ENCODE measurements at regions not wholly inside any gene's neighbourhood (a gene's known extent, or its start where the extent isn't known, plus 50 kb on each side); places are given as distances from the start of the nearest gene placed in this dataset.

GRCh38 chr10:105758209-105758998 lies 1117.3 kb downstream of the SORCS3 start:
- Histone ChIP-seq H3K4me1 (ENCODE audit: control insufficient read depth, extremely low read depth, insufficient read depth, low read length) (no peaks in the 10 kb centered on the region), H3K27ac (ENCODE audit: insufficient read depth, low read depth, low read length) (no peak overlapping the region), H3K27me3 (ENCODE audit: control insufficient read depth in 2 of 2, insufficient read depth in 2 of 2, low read length in 2 of 2) (no peaks in the 10 kb centered on the region), H3K9me3 (replicated peaks; ENCODE audit: control insufficient read depth, insufficient read depth, low read length) (peaks cover 2% of the 10 kb centered on the region), H3K4me3 (replicated peaks in 1 of 3; ENCODE audit: insufficient read depth in 1 of 3, low read depth in 1 of 3, low read length in 3 of 3) (no peak overlapping the region), H3K36me3 (ENCODE audit: control insufficient read depth in 2 of 2, extremely low read depth in 1 of 2, insufficient read depth in 2 of 2, low read length in 2 of 2) (no peaks in the 10 kb centered on the region), H3K9me1 (replicated peaks; ENCODE audit: control insufficient read depth, extremely low read depth, insufficient read depth, low read length) (no peaks in the 10 kb centered on the region), H3K79me2 (ENCODE audit: control insufficient read depth, insufficient read depth, low read length) (no peaks in the 10 kb centered on the region), H3K4me2 (ENCODE audit: insufficient read depth, low read length) (no peak overlapping the region), H2AFZ (ENCODE audit: low read depth, low read length) (no peak overlapping the region), H4K20me1 (replicated peaks; ENCODE audit: control insufficient read depth, extremely low read depth, insufficient read depth, low read length) (no peaks in the 10 kb centered on the region), H3K9ac (replicated peaks; ENCODE audit: extremely low read depth, insufficient read depth, low read length) (no peak overlapping the region)
- BruUV-seq (replicated peaks) = no TSS peak
- DNase-seq (ENCODE audit: low read depth, low spot score) (no peak), FAIRE-seq (no peak)
- no peak for TF ChIP-seq GATA2 (IDR thresholded peaks at IDR 0.05; ENCODE audit: insufficient read depth, insufficient read length, low read depth, low read length)
- TF ChIP-seq POLR2AphosphoS5 (IDR thresholded peaks at IDR 0.05; ENCODE audit: insufficient read depth, low read depth, low read length) = no peak
- ChIA-PET CTCF (no interaction called here), POLR2A (no interaction called here)
- intact Hi-C loops (cut with micrococcal nuclease) (no loop called here), dilution Hi-C loops (cut with MboI; ENCODE audit: extremely low pct_ligation_motif_present, low sequenced_read_pairs) (no loop called here)

GRCh38 chr10:105757302-105757701 lies 1116.2 kb downstream of the SORCS3 start:
- H3K27ac ChIP-seq (ENCODE audit: insufficient read depth, low read depth, low read length) = no peak overlapping the region
- POLR2A ChIA-PET = no interaction called here
- no peaks in the 10 kb centered on the region for H3K27me3 ChIP-seq (ENCODE audit: control insufficient read depth in 2 of 2, insufficient read depth in 2 of 2, low read length in 2 of 2)
- FAIRE-seq (no peak), DNase-seq (ENCODE audit: low read depth, low spot score) (no peak)
- no peak overlapping the region for H2AFZ ChIP-seq (ENCODE audit: low read depth, low read length)
- H3K4me1 ChIP-seq (ENCODE audit: control insufficient read depth, extremely low read depth, insufficient read depth, low read length) = no peaks in the 10 kb centered on the region
- intact Hi-C loops (cut with micrococcal nuclease) (no loop called here), dilution Hi-C loops (cut with MboI; ENCODE audit: extremely low pct_ligation_motif_present, low sequenced_read_pairs) (no loop called here)
- H3K9ac ChIP-seq (replicated peaks; ENCODE audit: extremely low read depth, insufficient read depth, low read length) = no peak overlapping the region
- no peak overlapping the region for H3K4me2 ChIP-seq (ENCODE audit: insufficient read depth, low read length)
- no peaks in the 10 kb centered on the region for H4K20me1 ChIP-seq (replicated peaks; ENCODE audit: control insufficient read depth, extremely low read depth, insufficient read depth, low read length)
- H3K9me1 ChIP-seq (replicated peaks; ENCODE audit: control insufficient read depth, extremely low read depth, insufficient read depth, low read length) = no peaks in the 10 kb centered on the region
- no peak overlapping the region for H3K4me3 ChIP-seq (replicated peaks in 1 of 3; ENCODE audit: insufficient read depth in 1 of 3, low read depth in 1 of 3, low read length in 3 of 3)
- no peak for TF ChIP-seq POLR2AphosphoS5 (IDR thresholded peaks at IDR 0.05; ENCODE audit: insufficient read depth, low read depth, low read length)
- TF ChIP-seq CTCF (IDR thresholded peaks at IDR 0.05; ENCODE audit: extremely low read depth in 1 of 2, insufficient read depth in 1 of 2, low read depth in 1 of 2, low read length in 2 of 2) = no peak
- no peak for TF ChIP-seq MAX (IDR thresholded peaks at IDR 0.05; ENCODE audit: insufficient read depth, insufficient read length)
- no peak for TF ChIP-seq FOS (IDR thresholded peaks at IDR 0.05; ENCODE audit: borderline replicate concordance, insufficient read depth, low read length)
- BruUV-seq (replicated peaks) = no TSS peak
- H3K79me2 ChIP-seq (ENCODE audit: control insufficient read depth, insufficient read depth, low read length) = no peaks in the 10 kb centered on the region
- H3K9me3 ChIP-seq (replicated peaks; ENCODE audit: control insufficient read depth, insufficient read depth, low read length) = peaks cover 2% of the 10 kb centered on the region
- CTCF ChIA-PET = no interaction called here
- H3K36me3 ChIP-seq (ENCODE audit: control insufficient read depth in 2 of 2, extremely low read depth in 1 of 2, insufficient read depth in 2 of 2, low read length in 2 of 2) = no peaks in the 10 kb centered on the region

All from endothelial cell of umbilical vein (primary cell).